OCI-LY7 (cell line): ENCODE measurements at regions not wholly inside any gene's neighbourhood (a gene's known extent, or its start where the extent isn't known, plus 50 kb on each side); places are given as distances from the start of the nearest gene placed in this dataset.

ENCODE experiments used
- BruUV-seq: library from RNA; stranded (reverse); fragments of 400-500 nt; replicated peaks from 2 replicates; lab custom pipeline; 2021; lab: Mats Ljungman, UMichigan
- CTCF ChIA-PET: fragments of 300-600 bp; sonication (Branson Sonifier 250); formaldehyde crosslinking; loops from one replicate; lab custom pipeline; 2022; ENCODE audit warnings: antibody characterized with exemption; ENCODE audit not compliant: unreplicated experiment; lab: Charles Lee
- POLR2A ChIA-PET: fragments of 300-600 bp; sonication (Branson Sonifier 250); formaldehyde crosslinking; loops from one replicate; lab custom pipeline; 2022; ENCODE audit warnings: antibody characterized with exemption; lab: Charles Lee
- DNase-seq: peaks from one replicate; pipeline ENCODE4 v3.0.0-alpha.2; 2015; ENCODE audit warnings: low spot score
- H2AFZ ChIP-seq: fragments of 200-600 bp; sonication (generic), shearing (Covaris generic); 2 replicates; pipeline ENCODE4 v1.6.1; 2014; ENCODE audit warnings: mild to moderate bottlenecking, antibody characterized with exemption, low read length, moderate library complexity
- H3K27ac ChIP-seq: fragments of 200-600 bp; sonication (generic); 2 replicates; pipeline ENCODE4 v1.5.1; 2014; ENCODE audit warnings: mixed run types, low read depth, mild to moderate bottlenecking, moderate library complexity, low read length, inconsistent platforms; ENCODE audit not compliant: poor library complexity, severe bottlenecking
- H3K36me3 ChIP-seq: fragments of 200-600 bp; sonication (generic); 2 replicates; pipeline ENCODE4 v1.6.1; 2014; ENCODE audit warnings: mild to moderate bottlenecking, antibody characterized with exemption, low read length, moderate library complexity, mixed read lengths; ENCODE audit not compliant: insufficient read depth
- H3K4me1 ChIP-seq: fragments of 200-600 bp; sonication (generic); 2 replicates; pipeline ENCODE4 v1.5.1; 2014; ENCODE audit warnings: mild to moderate bottlenecking, low read length; ENCODE audit not compliant: insufficient read depth, poor library complexity, severe bottlenecking
- H3K4me2 ChIP-seq: fragments of 200-600 bp; sonication (generic); 2 replicates; pipeline ENCODE4 v1.6.1; 2014; ENCODE audit warnings: mild to moderate bottlenecking, low read length
- H3K4me3 ChIP-seq: fragments of 200-600 bp; sonication (generic); 2 replicates; pipeline ENCODE4 v1.5.1; 2014; ENCODE audit warnings: mild to moderate bottlenecking, low read depth, low read length; ENCODE audit not compliant: poor library complexity, severe bottlenecking
- H3K79me2 ChIP-seq: fragments of 200-600 bp; sonication (generic); 2 replicates; pipeline ENCODE4 v1.6.1; 2016; ENCODE audit warnings: low read depth, mild to moderate bottlenecking, low read length, moderate library complexity, mixed read lengths; ENCODE audit not compliant: insufficient read depth
- H3K9me2 ChIP-seq: fragments of 200-600 bp; sonication (generic); 2 replicates; pipeline ENCODE4 v1.6.1; 2016; ENCODE audit warnings: mild to moderate bottlenecking, low read length, mixed read lengths; ENCODE audit not compliant: insufficient read depth
- H3K9me3 ChIP-seq: fragments of 200-600 bp; sonication (generic); 2 replicates; pipeline ENCODE4 v1.6.1; 2014; ENCODE audit warnings: mild to moderate bottlenecking, mixed run types, low read length, mixed read lengths
- H4K20me1 ChIP-seq: fragments of 200-600 bp; sonication (generic); 2 replicates; pipeline ENCODE4 v1.6.1; 2014; ENCODE audit warnings: mild to moderate bottlenecking, antibody characterized with exemption, low read length, moderate library complexity, mixed read lengths; ENCODE audit not compliant: insufficient read depth
- CTCF ChIP-seq: fragments of 200-600 bp; sonication (generic); conservative IDR thresholded peaks from 2 replicates; pipeline ENCODE4 v1.5.1; 2014; ENCODE audit warnings: mild to moderate bottlenecking, antibody characterized with exemption, low read length, moderate library complexity, mixed read lengths
- EZH2phosphoT487 ChIP-seq: fragments of 200-600 bp; sonication (generic); IDR thresholded peaks from 2 replicates; pipeline ENCODE4 v1.6.1; 2018; ENCODE audit warnings: low read depth, borderline replicate concordance, mild to moderate bottlenecking, mixed run types, antibody characterized with exemption, low read length, moderate library complexity, mixed read lengths
- intact Hi-C: fragments of 100-400 bp; cut with micrococcal nuclease; formaldehyde crosslinking; loops from one replicate; pipeline ENCODE4 v1.10.0; 2022; ENCODE audit not compliant: unreplicated experiment

GRCh38 chr9:12961276-12961809 is 186.5 kb downstream of the LURAP1L start:
- intact Hi-C loops, result no loop called here
- no peaks in the 10 kb centered on the region for H3K4me1 ChIP-seq
- CTCF ChIA-PET, result no interaction called here
- TF ChIP-seq CTCF (no peak), EZH2phosphoT487 (no peak)
- H3K36me3 ChIP-seq, result no peaks in the 10 kb centered on the region
- POLR2A ChIA-PET, result no interaction called here
- H4K20me1 ChIP-seq, result no peaks in the 10 kb centered on the region
- no TSS peak for BruUV-seq
- no peak overlapping the region for H3K4me3 ChIP-seq
- no peaks in the 10 kb centered on the region for H3K9me2 ChIP-seq
- no peaks in the 10 kb centered on the region for H3K9me3 ChIP-seq
- no peaks in the 10 kb centered on the region for H3K79me2 ChIP-seq
- H3K4me2 ChIP-seq, result no peak overlapping the region
- no peak for DNase-seq
- H3K27ac ChIP-seq, result no peak overlapping the region
- H2AFZ ChIP-seq, result no peak overlapping the region

- Histone ChIP-seq H3K27ac (no peak overlapping the region), H3K36me3 (no peaks in the 10 kb centered on the region), H3K79me2 (no peaks in the 10 kb centered on the region), H2AFZ (no peak overlapping the region), H3K9me3 (no peaks in the 10 kb centered on the region), H3K4me1 (no peaks in the 10 kb centered on the region), H3K4me2 (no peak overlapping the region), H4K20me1 (no peaks in the 10 kb centered on the region), H3K4me3 (no peak overlapping the region), H3K9me2 (no peaks in the 10 kb centered on the region)
- BruUV-seq, result no TSS peak
- DNase-seq, result no peak
- TF ChIP-seq EZH2phosphoT487, result no peak
- no peak for TF ChIP-seq CTCF
- ChIA-PET POLR2A (no interaction called here), CTCF (no interaction called here)
- intact Hi-C loops, result no loop called here
Measured at GRCh38 chr9:12963537-12963936, 188.7 kb downstream of the LURAP1L start.

- CTCF ChIA-PET, result no interaction called here
Measured at GRCh38 chr9:12964271-12964670, 189.5 kb downstream of the LURAP1L start.

More at GRCh38 chr9:12964271-12964670, 189.5 kb downstream of the LURAP1L start:
- Histone ChIP-seq H3K9me2 (no peaks in the 10 kb centered on the region), H3K4me3 (no peak overlapping the region), H4K20me1 (no peaks in the 10 kb centered on the region), H2AFZ (no peak overlapping the region), H3K4me2 (no peak overlapping the region), H3K79me2 (no peaks in the 10 kb centered on the region), H3K9me3 (no peaks in the 10 kb centered on the region), H3K4me1 (no peaks in the 10 kb centered on the region), H3K27ac (no peak overlapping the region), H3K36me3 (no peaks in the 10 kb centered on the region)
- TF ChIP-seq CTCF, result no peak
- TF ChIP-seq EZH2phosphoT487, result no peak
- BruUV-seq, result no TSS peak
- intact Hi-C loops, result no loop called here
- POLR2A ChIA-PET, result no interaction called here
- DNase-seq, result no peak
